ENCODE measurements at regions not wholly inside any gene's neighbourhood (a gene's known extent, or its start where the extent isn't known, plus 50 kb on each side); places are given as distances from the start of the nearest gene placed in this dataset.

DNA sequence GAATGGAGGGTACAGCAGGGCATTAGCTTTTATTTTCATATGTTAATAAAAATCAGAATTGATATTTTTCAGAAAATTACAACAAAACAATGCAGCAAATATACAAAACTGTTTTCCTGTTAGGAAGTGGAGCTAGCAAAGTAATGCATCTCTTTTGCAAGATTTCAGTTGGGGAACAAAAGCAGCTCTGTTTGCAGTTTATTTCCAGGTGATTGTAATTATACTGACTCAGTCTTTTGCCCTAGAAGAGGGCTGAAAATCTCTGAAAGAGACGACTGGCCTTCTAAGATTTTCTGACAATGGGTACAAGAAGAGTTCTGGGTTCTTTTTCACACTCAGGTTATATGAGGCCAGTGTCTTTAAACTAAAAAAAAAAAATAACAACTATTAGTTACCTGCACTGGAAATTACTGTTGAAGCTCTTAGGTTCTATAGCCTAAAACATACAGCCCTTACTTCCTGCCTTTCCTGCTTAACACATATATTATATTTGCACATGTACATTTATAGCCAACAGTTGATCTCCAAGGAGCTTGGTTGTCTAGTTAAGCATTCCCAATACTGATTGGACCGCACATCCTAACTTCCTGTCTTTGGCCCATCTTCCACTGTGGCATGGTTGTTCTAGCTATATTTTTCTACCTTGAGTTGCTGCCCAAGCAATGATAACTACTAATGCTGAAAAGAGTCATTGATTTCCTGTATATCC lies 199.1 kb upstream of the KRR1 start (continued):
- TF ChIP-seq, protein P1, sequence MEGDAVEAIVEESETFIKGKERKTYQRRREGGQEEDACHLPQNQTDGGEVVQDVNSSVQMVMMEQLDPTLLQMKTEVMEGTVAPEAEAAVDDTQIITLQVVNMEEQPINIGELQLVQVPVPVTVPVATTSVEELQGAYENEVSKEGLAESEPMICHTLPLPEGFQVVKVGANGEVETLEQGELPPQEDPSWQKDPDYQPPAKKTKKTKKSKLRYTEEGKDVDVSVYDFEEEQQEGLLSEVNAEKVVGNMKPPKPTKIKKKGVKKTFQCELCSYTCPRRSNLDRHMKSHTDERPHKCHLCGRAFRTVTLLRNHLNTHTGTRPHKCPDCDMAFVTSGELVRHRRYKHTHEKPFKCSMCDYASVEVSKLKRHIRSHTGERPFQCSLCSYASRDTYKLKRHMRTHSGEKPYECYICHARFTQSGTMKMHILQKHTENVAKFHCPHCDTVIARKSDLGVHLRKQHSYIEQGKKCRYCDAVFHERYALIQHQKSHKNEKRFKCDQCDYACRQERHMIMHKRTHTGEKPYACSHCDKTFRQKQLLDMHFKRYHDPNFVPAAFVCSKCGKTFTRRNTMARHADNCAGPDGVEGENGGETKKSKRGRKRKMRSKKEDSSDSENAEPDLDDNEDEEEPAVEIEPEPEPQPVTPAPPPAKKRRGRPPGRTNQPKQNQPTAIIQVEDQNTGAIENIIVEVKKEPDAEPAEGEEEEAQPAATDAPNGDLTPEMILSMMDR (conservative IDR thresholded peaks at IDR 0.05; ENCODE audit: low read depth, low read length) = no peak

DNA sequence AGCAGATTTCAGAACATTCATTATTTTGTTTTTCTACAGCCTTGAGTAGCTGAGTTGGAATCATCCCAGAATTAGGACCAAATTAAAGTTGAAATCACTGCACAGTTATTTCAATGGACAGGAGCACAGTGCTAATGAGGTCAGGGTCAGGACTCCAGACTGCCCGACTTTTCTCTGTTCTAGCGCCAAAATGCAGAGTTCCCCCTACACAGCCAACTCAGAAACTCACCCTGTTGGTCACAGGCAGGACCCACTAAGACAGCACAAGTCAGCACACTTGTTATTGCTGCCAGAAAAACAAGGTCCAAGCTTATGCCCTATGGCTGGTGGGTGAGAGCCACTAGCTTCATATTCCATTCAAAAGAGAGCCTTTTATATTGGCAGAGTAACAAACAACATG lies 198.1 kb upstream of the KRR1 start:
- Histone ChIP-seq H3K9me1 (ENCODE audit: insufficient read depth, low read length) (no peaks in the 10 kb centered on the region), H3K56ac (ENCODE audit: extremely low read depth, insufficient read depth, low read length) (no peak overlapping the region), H3K27me3 (ENCODE audit: control insufficient read depth, insufficient read depth, low read length) (no peaks in the 10 kb centered on the region), H3K9ac (ENCODE audit: low read depth, low read length) (no peak overlapping the region), H2AK9ac (replicated peaks; ENCODE audit: low read depth, low read length, poor library complexity) (peak overlapping the region; percentile 22), H3K4ac (ENCODE audit: low read depth, low read length) (peak overlapping the region; percentile 68), H3K9me3 (ENCODE audit: control insufficient read depth, insufficient read depth, low read length) (no peaks in the 10 kb centered on the region), H2BK5ac (ENCODE audit: low read depth, low read length, poor library complexity, severe bottlenecking) (no peak overlapping the region), H2BK20ac (ENCODE audit: low read depth, low read length) (peak overlapping the region; percentile 63; the same call in 1 of the 2 replicates), H2BK120ac (ENCODE audit: low read depth, low read length) (peak overlapping the region; percentile 69; the same call in 1 of the 2 replicates), H2AK5ac (ENCODE audit: low read depth, low read length) (peak overlapping the region; percentile 95), H2AFZ (replicated peaks; ENCODE audit: low read length, poor library complexity) (peak overlapping the region; percentile 56), H3K4me3 (ENCODE audit: insufficient read depth, low read depth, low read length) (no peak overlapping the region), H3K27ac (ENCODE audit: insufficient read depth, low read length) (peak overlapping the region; percentile 36), H3K36me3 (ENCODE audit: control insufficient read depth, insufficient read depth, low read length) (no peaks in the 10 kb centered on the region), H4K5ac (ENCODE audit: low read depth, low read length) (peak overlapping the region; percentile 43; the same call in 1 of the 2 replicates), H3K23ac (ENCODE audit: low read depth, low read length) (peak overlapping the region; percentile 61; the same call in 1 of the 2 replicates), H3K14ac (replicated peaks; ENCODE audit: low read depth, low read length) (peak overlapping the region; percentile 69; the same call in 1 of the 2 replicates), H3K79me1 (ENCODE audit: low read depth in 1 of 2, low read length in 2 of 2) (no peaks in the 10 kb centered on the region), H3K4me1 (ENCODE audit: control insufficient read depth, insufficient read depth, low read length) (peaks cover 10% of the 10 kb centered on the region), H4K8ac (ENCODE audit: low read depth in 2 of 2, low read length in 2 of 2) (peak overlapping the region; percentile 46 to 75; a peak in 3 of 4 replicates), H3K18ac (ENCODE audit: low read depth, low read length) (peak overlapping the region; percentile 73), H4K20me1 (ENCODE audit: insufficient read depth, low read length) (no peaks in the 10 kb centered on the region), H2BK15ac (ENCODE audit: low read depth, low read length) (peak overlapping the region; percentile 88), H4K91ac (ENCODE audit: insufficient read depth, low read depth, low read length) (peak overlapping the region; percentile 82), H3K4me2 (ENCODE audit: low read depth, low read length) (no peak overlapping the region)
- ATAC-seq (ENCODE audit: low read depth) = no peak
- no peak for DNase-seq
- no CpG with 5 or more reads among the region's 2 CpGs for WGBS, 2 experiments (ENCODE audit: extremely low coverage in 2 of 2, insufficient read length in 1 of 2)
- POLR2A ChIA-PET (ENCODE audit: unreplicated experiment) = no interaction called here
- TF ChIP-seq ELK1 (IDR thresholded peaks at IDR 0.05; ENCODE audit: borderline replicate concordance, low read depth, low read length) = no peak
- BruUV-seq (replicated peaks) = no TSS peak
- dilution Hi-C loops (cut with HindIII; ENCODE audit: low sequenced_read_pairs, unreplicated experiment) (no loop called here), in situ Hi-C loops (cut with MboI; ENCODE audit: low sequenced_read_pairs) (no loop called here), intact Hi-C loops (cut with micrococcal nuclease) (no loop called here)
- CTCF ChIA-PET = interaction anchor here (1.5 to 2.2 kb wide), 2 partner anchors 10 to 183 kb away, joined by 3 to 10 read pairs; no protein-coding TSS in a partner anchor
